Testis (tissue), 2 donors: ENCODE measurements at regions not wholly inside any gene's neighbourhood (a gene's known extent, or its start where the extent isn't known, plus 50 kb on each side); places are given as distances from the start of the nearest gene placed in this dataset.

ENCODE experiments used
- DNase-seq: peaks from one replicate; pipeline ENCODE4 v3.0.0-alpha.2; 2019
- H3K27ac ChIP-seq, 2 donors: fragments of 200-600 bp; sonication (generic); one replicate each; pipeline ENCODE4 v1.5.1; 2019
- H3K27me3 ChIP-seq: fragments of 200-600 bp; sonication (generic); one replicate; pipeline ENCODE4 v1.5.1; 2019
- H3K36me3 ChIP-seq: fragments of 200-600 bp; sonication (generic); one replicate; pipeline ENCODE4 v1.5.1; 2017; ENCODE audit warnings: low read depth; ENCODE audit errors: missing control alignments
- H3K4me1 ChIP-seq: fragments of 200-600 bp; sonication (generic); one replicate; pipeline ENCODE4 v1.5.1; 2019
- H3K4me3 ChIP-seq, 2 donors: fragments of 200-600 bp; sonication (generic); one replicate each; pipeline ENCODE4 v1.5.1; 2017 to 2019
- H3K9me3 ChIP-seq: fragments of 200-600 bp; sonication (generic); one replicate; pipeline ENCODE4 v1.5.1; 2017
- CTCF ChIP-seq, 3 experiments: fragments of 450-650 bp in 2 of 3; fragments of 200-600 bp in 1 of 3; sonication (generic) in 1 of 3; IDR thresholded peaks; one replicate each; pipeline ENCODE4 v1.5.1; 2016 to 2019; ENCODE audit warnings: antibody characterized with exemption in 3 of 3, mild to moderate bottlenecking in 2 of 3, moderate library complexity in 1 of 3
- POLR2A ChIP-seq: fragments of 450-650 bp; IDR thresholded peaks from one replicate; pipeline ENCODE4 v1.6.1; 2017; ENCODE audit warnings: antibody characterized with exemption, mild to moderate bottlenecking, moderate library complexity
- WGBS, 2 donors: methylation state at CpG; one replicate each; pipeline ENCODE4 v1.1.5; 2018; 5-methylcytosine and 5-hydroxymethylcytosine counted together
- intact Hi-C: fragments of 100-400 bp; cut with DNase I; formaldehyde crosslinking; loops from one replicate; pipeline ENCODE4 v1.15.1; 2023; ENCODE audit warnings: low total_unique reads

- peak; percentile 67 for DNase-seq
- Histone ChIP-seq H3K4me1 (no peaks in the 10 kb centered on the region), H3K27ac (no peak overlapping the region), H3K9me3 (no peaks in the 10 kb centered on the region), H3K36me3 (no peaks in the 10 kb centered on the region), H3K27me3 (no peaks in the 10 kb centered on the region), H3K4me3 (no peak overlapping the region)
- intact Hi-C loops = no loop called here
- 76 to 88% methylated on average over 3 of the region's 3 CpGs for WGBS, 2 donors
- TF ChIP-seq POLR2A = no peak
- no peak for TF ChIP-seq CTCF (IDR thresholded peaks at IDR 0.05)
These were observed 128.2 kb upstream of the COX10 start for GRCh38 chr17:13940858-13941665.

- DNase-seq = no peak
- TF ChIP-seq CTCF (IDR thresholded peaks at IDR 0.05) (no peak), POLR2A (no peak)
- Histone ChIP-seq H3K4me3 (no peak overlapping the region), H3K27me3 (no peaks in the 10 kb centered on the region), H3K36me3 (no peaks in the 10 kb centered on the region), H3K4me1 (no peaks in the 10 kb centered on the region), H3K27ac (no peak overlapping the region), H3K9me3 (no peaks in the 10 kb centered on the region)
- 87 to 93% methylated on average over 3 of the region's 3 CpGs for WGBS, 2 donors
- intact Hi-C loops = no loop called here
These were observed 127.5 kb upstream of the COX10 start for GRCh38 chr17:13941781-13942180.

DNA sequence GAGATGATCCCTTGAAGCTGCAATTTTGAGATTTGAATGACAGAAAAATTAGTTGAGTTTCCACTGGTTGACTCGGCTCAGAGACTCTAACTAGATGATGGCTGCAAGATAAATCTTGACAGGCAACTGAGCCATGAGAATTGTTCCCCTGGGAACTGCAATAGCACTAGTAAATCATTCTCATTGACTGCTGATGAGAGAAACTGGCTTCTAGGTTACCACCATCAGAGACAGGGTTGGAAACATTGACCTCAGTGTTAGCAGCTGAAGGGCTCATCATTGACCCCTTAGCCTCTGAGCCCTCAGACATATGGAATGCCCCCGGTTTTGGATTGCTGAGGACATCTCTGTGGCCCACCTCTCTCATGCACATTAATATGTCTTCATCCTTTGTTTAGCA is 125.4 kb upstream of the COX10 start:
- no peak for DNase-seq
- intact Hi-C loops = no loop called here
- H3K27ac ChIP-seq = no peak overlapping the region
- H3K9me3 ChIP-seq = no peaks in the 10 kb centered on the region
- no peaks in the 10 kb centered on the region for H3K4me1 ChIP-seq
- WGBS, 2 donors = 67 to 69% methylated on average over 2 of the region's 2 CpGs
- no peaks in the 10 kb centered on the region for H3K36me3 ChIP-seq
- no peak overlapping the region for H3K4me3 ChIP-seq
- TF ChIP-seq CTCF (IDR thresholded peaks at IDR 0.05) (no peak), POLR2A (no peak)
- no peaks in the 10 kb centered on the region for H3K27me3 ChIP-seq

GRCh38 chr17:13947499-13947898 is 121.8 kb upstream of the COX10 start:
- Histone ChIP-seq H3K36me3 (no peaks in the 10 kb centered on the region), H3K9me3 (no peaks in the 10 kb centered on the region), H3K27me3 (no peaks in the 10 kb centered on the region), H3K4me3 (no peak overlapping the region), H3K4me1 (no peaks in the 10 kb centered on the region), H3K27ac (no peak overlapping the region)
- DNase-seq = no peak
- intact Hi-C loops = no loop called here
- no peak for TF ChIP-seq POLR2A
- no peak for TF ChIP-seq CTCF (IDR thresholded peaks at IDR 0.05)
- WGBS, 2 donors = 50 to 69% methylated on average over 6 of the region's 6 CpGs
